ENCODE measurements at regions not wholly inside any gene's neighbourhood (a gene's known extent, or its start where the extent isn't known, plus 50 kb on each side); places are given as distances from the start of the nearest gene placed in this dataset.

- Histone ChIP-seq H3K4me3 (ENCODE audit: low read depth in 1 of 3, low read length in 3 of 3) (no peak overlapping the region), H3K9me3 (ENCODE audit: control insufficient read depth in 2 of 2, insufficient read depth in 1 of 2, low read depth in 1 of 2, low read length in 1 of 2) (no peaks in the 10 kb centered on the region), H3K27me3 (ENCODE audit: control insufficient read depth in 3 of 3, insufficient read depth in 3 of 3, low read length in 3 of 3) (no peaks in the 10 kb centered on the region), H3K36me3 (ENCODE audit: control insufficient read depth in 3 of 3, insufficient read depth in 2 of 3, low read depth in 1 of 3, low read length in 3 of 3) (no peaks in the 10 kb centered on the region), H3K27ac (ENCODE audit: low read depth in 1 of 3, low read length in 2 of 3) (no peak overlapping the region), H3K4me1 (ENCODE audit: control insufficient read depth in 3 of 3, insufficient read depth in 2 of 3, low read depth in 1 of 3, low read length in 2 of 3) (no peaks in the 10 kb centered on the region)
- FAIRE-seq: no peak
- no peak for DNase-seq
- 25 to 51% (median 33%) methylated on average over 3 of the region's 3 CpGs for WGBS, 3 donors
Observed at GRCh38 chr2:183665425-183665824, 541.2 kb downstream of the NUP35 start.

GRCh38 chr2:183666031-183666430 lies 541.8 kb downstream of the NUP35 start:
- no peaks in the 10 kb centered on the region for H3K36me3 ChIP-seq (ENCODE audit: control insufficient read depth in 3 of 3, insufficient read depth in 2 of 3, low read depth in 1 of 3, low read length in 3 of 3)
- no peak for DNase-seq
- no peak for FAIRE-seq
- H3K4me3 ChIP-seq (ENCODE audit: low read depth in 1 of 3, low read length in 3 of 3): no peak overlapping the region
- 72 to 91% (median 78%) methylated on average over 1 of the region's 1 CpG for WGBS, 3 donors
- H3K9me3 ChIP-seq (ENCODE audit: control insufficient read depth in 2 of 2, insufficient read depth in 1 of 2, low read depth in 1 of 2, low read length in 1 of 2): no peaks in the 10 kb centered on the region
- H3K4me1 ChIP-seq (ENCODE audit: control insufficient read depth in 3 of 3, insufficient read depth in 2 of 3, low read depth in 1 of 3, low read length in 2 of 3): no peaks in the 10 kb centered on the region
- H3K27me3 ChIP-seq (ENCODE audit: control insufficient read depth in 3 of 3, insufficient read depth in 3 of 3, low read length in 3 of 3): no peaks in the 10 kb centered on the region
- no peak overlapping the region for H3K27ac ChIP-seq (ENCODE audit: low read depth in 1 of 3, low read length in 2 of 3)

- 70 to 78% (median 70%) methylated on average over 2 of the region's 2 CpGs for WGBS, 3 donors
- Histone ChIP-seq H3K27me3 (ENCODE audit: control insufficient read depth in 3 of 3, insufficient read depth in 3 of 3, low read length in 3 of 3) (no peaks in the 10 kb centered on the region), H3K27ac (ENCODE audit: low read depth in 1 of 3, low read length in 2 of 3) (no peak overlapping the region), H3K36me3 (ENCODE audit: control insufficient read depth in 3 of 3, insufficient read depth in 2 of 3, low read depth in 1 of 3, low read length in 3 of 3) (no peaks in the 10 kb centered on the region), H3K4me1 (ENCODE audit: control insufficient read depth in 3 of 3, insufficient read depth in 2 of 3, low read depth in 1 of 3, low read length in 2 of 3) (no peaks in the 10 kb centered on the region), H3K9me3 (ENCODE audit: control insufficient read depth in 2 of 2, insufficient read depth in 1 of 2, low read depth in 1 of 2, low read length in 1 of 2) (no peaks in the 10 kb centered on the region), H3K4me3 (ENCODE audit: low read depth in 1 of 3, low read length in 3 of 3) (no peak overlapping the region)
- FAIRE-seq: no peak
- DNase-seq: no peak
Observed at GRCh38 chr2:183671233-183671632, 547.0 kb downstream of the NUP35 start.

- Histone ChIP-seq H3K27me3 (ENCODE audit: control insufficient read depth in 3 of 3, insufficient read depth in 3 of 3, low read length in 3 of 3) (no peaks in the 10 kb centered on the region), H3K27ac (ENCODE audit: low read depth in 1 of 3, low read length in 2 of 3) (no peak overlapping the region), H3K9me3 (ENCODE audit: control insufficient read depth in 2 of 2, insufficient read depth in 1 of 2, low read depth in 1 of 2, low read length in 1 of 2) (peaks cover 0 to 6% of the 10 kb centered on the region in 2 donors), H3K4me1 (ENCODE audit: control insufficient read depth in 3 of 3, insufficient read depth in 2 of 3, low read depth in 1 of 3, low read length in 2 of 3) (no peaks in the 10 kb centered on the region), H3K4me3 (ENCODE audit: low read depth in 1 of 3, low read length in 3 of 3) (no peak overlapping the region), H3K36me3 (ENCODE audit: control insufficient read depth in 3 of 3, insufficient read depth in 2 of 3, low read depth in 1 of 3, low read length in 3 of 3) (no peaks in the 10 kb centered on the region)
- peak in 1 of 2 donors; percentile 1 for DNase-seq
- 67 to 89% (median 79%) methylated on average over 5 of the region's 5 CpGs for WGBS, 3 donors
- no peak for FAIRE-seq
Observed at GRCh38 chr2:183678908-183679307, 554.7 kb downstream of the NUP35 start.

DNA sequence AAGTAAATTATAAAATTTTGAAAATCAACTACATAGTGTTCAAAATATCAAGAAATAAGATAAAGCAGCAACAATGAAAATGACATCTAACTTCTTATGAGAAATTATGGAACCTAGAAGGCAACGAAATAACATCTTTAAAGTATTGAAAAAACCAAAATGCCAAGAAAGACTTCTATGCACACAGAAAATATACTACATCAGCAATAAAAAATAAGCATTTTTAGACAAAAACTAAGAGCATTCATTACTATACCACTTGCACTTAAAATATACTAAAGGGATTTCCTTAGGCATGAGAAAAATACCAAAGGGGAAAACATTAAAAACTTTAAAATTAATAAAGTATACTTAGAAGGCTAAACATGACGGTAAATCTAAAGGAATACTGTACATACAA lies 556.3 kb downstream of the NUP35 start:
- WGBS, 3 donors: 62 to 71% (median 69%) methylated on average over 2 of the region's 2 CpGs
- H3K36me3 ChIP-seq (ENCODE audit: control insufficient read depth in 3 of 3, insufficient read depth in 2 of 3, low read depth in 1 of 3, low read length in 3 of 3): no peaks in the 10 kb centered on the region
- FAIRE-seq (no peak), DNase-seq (no peak)
- no peaks in the 10 kb centered on the region for H3K27me3 ChIP-seq (ENCODE audit: control insufficient read depth in 3 of 3, insufficient read depth in 3 of 3, low read length in 3 of 3)
- H3K4me3 ChIP-seq (ENCODE audit: low read depth in 1 of 3, low read length in 3 of 3): no peak overlapping the region
- no peaks in the 10 kb centered on the region for H3K4me1 ChIP-seq (ENCODE audit: control insufficient read depth in 3 of 3, insufficient read depth in 2 of 3, low read depth in 1 of 3, low read length in 2 of 3)
- no peak overlapping the region for H3K27ac ChIP-seq (ENCODE audit: low read depth in 1 of 3, low read length in 2 of 3)
- H3K9me3 ChIP-seq (ENCODE audit: control insufficient read depth in 2 of 2, insufficient read depth in 1 of 2, low read depth in 1 of 2, low read length in 1 of 2): peaks cover 0 to 9% of the 10 kb centered on the region in 2 donors

DNA sequence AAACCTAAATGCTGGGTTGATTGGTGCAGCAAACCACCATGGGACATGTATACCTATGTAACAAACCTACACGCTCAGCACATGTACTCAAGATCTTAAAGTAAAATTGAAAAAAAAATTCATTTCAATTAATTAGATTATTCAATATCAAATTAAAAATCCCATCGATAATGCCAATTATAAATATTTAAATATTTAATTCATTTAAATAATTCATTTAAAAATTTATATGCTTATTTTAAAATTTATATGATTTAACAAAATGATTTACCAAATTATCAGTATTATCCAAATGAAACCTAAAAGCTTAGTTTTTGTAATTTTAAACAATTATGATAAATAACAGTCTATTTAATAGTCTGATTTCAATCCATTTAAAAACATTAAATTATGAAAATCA lies 560.4 kb downstream of the NUP35 start:
- Histone ChIP-seq H3K36me3 (ENCODE audit: control insufficient read depth in 3 of 3, insufficient read depth in 2 of 3, low read depth in 1 of 3, low read length in 3 of 3) (no peaks in the 10 kb centered on the region), H3K27ac (ENCODE audit: low read depth in 1 of 3, low read length in 2 of 3) (no peak overlapping the region), H3K4me3 (ENCODE audit: low read depth in 1 of 3, low read length in 3 of 3) (no peak overlapping the region), H3K4me1 (ENCODE audit: control insufficient read depth in 3 of 3, insufficient read depth in 2 of 3, low read depth in 1 of 3, low read length in 2 of 3) (no peaks in the 10 kb centered on the region), H3K9me3 (ENCODE audit: control insufficient read depth in 2 of 2, insufficient read depth in 1 of 2, low read depth in 1 of 2, low read length in 1 of 2) (peaks cover 0 to 9% of the 10 kb centered on the region in 2 donors), H3K27me3 (ENCODE audit: control insufficient read depth in 3 of 3, insufficient read depth in 3 of 3, low read length in 3 of 3) (no peaks in the 10 kb centered on the region)
- peak; percentile 97 for FAIRE-seq
- 88 to 94% (median 89%) methylated on average over 2 of the region's 2 CpGs for WGBS, 3 donors
- no peak for DNase-seq

- Histone ChIP-seq H3K36me3 (ENCODE audit: control insufficient read depth in 3 of 3, insufficient read depth in 2 of 3, low read depth in 1 of 3, low read length in 3 of 3) (no peaks in the 10 kb centered on the region), H3K27me3 (ENCODE audit: control insufficient read depth in 3 of 3, insufficient read depth in 3 of 3, low read length in 3 of 3) (no peaks in the 10 kb centered on the region), H3K27ac (ENCODE audit: low read depth in 1 of 3, low read length in 2 of 3) (no peak overlapping the region), H3K9me3 (ENCODE audit: control insufficient read depth in 2 of 2, insufficient read depth in 1 of 2, low read depth in 1 of 2, low read length in 1 of 2) (peaks cover 0 to 3% of the 10 kb centered on the region in 2 donors), H3K4me3 (ENCODE audit: low read depth in 1 of 3, low read length in 3 of 3) (no peak overlapping the region), H3K4me1 (ENCODE audit: control insufficient read depth in 3 of 3, insufficient read depth in 2 of 3, low read depth in 1 of 3, low read length in 2 of 3) (no peaks in the 10 kb centered on the region)
- WGBS, 3 donors: 53 to 65% (median 53%) methylated on average over 4 of the region's 4 CpGs
- FAIRE-seq (no peak), DNase-seq (no peak)
Observed at GRCh38 chr2:183696028-183696427, 571.8 kb downstream of the NUP35 start.

- FAIRE-seq: no peak
- Histone ChIP-seq H3K36me3 (ENCODE audit: control insufficient read depth in 3 of 3, insufficient read depth in 2 of 3, low read depth in 1 of 3, low read length in 3 of 3) (no peaks in the 10 kb centered on the region), H3K27ac (ENCODE audit: low read depth in 1 of 3, low read length in 2 of 3) (no peak overlapping the region), H3K4me1 (ENCODE audit: control insufficient read depth in 3 of 3, insufficient read depth in 2 of 3, low read depth in 1 of 3, low read length in 2 of 3) (no peaks in the 10 kb centered on the region), H3K27me3 (ENCODE audit: control insufficient read depth in 3 of 3, insufficient read depth in 3 of 3, low read length in 3 of 3) (no peaks in the 10 kb centered on the region), H3K4me3 (ENCODE audit: low read depth in 1 of 3, low read length in 3 of 3) (no peak overlapping the region), H3K9me3 (ENCODE audit: control insufficient read depth in 2 of 2, insufficient read depth in 1 of 2, low read depth in 1 of 2, low read length in 1 of 2) (peaks cover 0 to 5% of the 10 kb centered on the region in 2 donors)
- WGBS, 3 donors: 65 to 89% (median 83%) methylated on average over 1 of the region's 1 CpG
- DNase-seq: no peak
Observed at GRCh38 chr2:183709829-183710228, 585.6 kb downstream of the NUP35 start.

DNA sequence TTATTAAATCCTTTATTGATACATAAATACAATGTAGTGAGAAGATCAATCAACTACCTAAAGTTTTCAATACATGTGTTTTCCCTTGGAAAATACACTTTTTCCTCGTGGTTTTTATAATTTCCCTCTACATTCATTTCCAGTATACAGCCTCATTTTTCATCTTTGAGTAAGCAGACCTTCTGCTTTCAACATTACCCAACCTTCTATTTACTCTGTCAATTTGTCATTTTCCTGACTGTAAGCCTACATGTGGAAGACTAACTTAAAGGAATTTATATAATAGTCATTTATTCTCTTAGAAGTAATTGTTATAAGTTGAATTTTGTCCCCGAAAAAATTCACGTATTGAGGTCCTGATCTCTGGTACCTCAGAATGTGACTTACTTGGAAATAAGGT lies 594.0 kb downstream of the NUP35 start:
- Histone ChIP-seq H3K9me3 (ENCODE audit: control insufficient read depth in 2 of 2, insufficient read depth in 1 of 2, low read depth in 1 of 2, low read length in 1 of 2) (no peaks in the 10 kb centered on the region), H3K4me1 (ENCODE audit: control insufficient read depth in 3 of 3, insufficient read depth in 2 of 3, low read depth in 1 of 3, low read length in 2 of 3) (no peaks in the 10 kb centered on the region), H3K27me3 (ENCODE audit: control insufficient read depth in 3 of 3, insufficient read depth in 3 of 3, low read length in 3 of 3) (no peaks in the 10 kb centered on the region), H3K27ac (ENCODE audit: low read depth in 1 of 3, low read length in 2 of 3) (no peak overlapping the region), H3K4me3 (ENCODE audit: low read depth in 1 of 3, low read length in 3 of 3) (no peak overlapping the region), H3K36me3 (ENCODE audit: control insufficient read depth in 3 of 3, insufficient read depth in 2 of 3, low read depth in 1 of 3, low read length in 3 of 3) (no peaks in the 10 kb centered on the region)
- DNase-seq: no peak
- 56 to 65% (median 62%) methylated on average over 3 of the region's 3 CpGs for WGBS, 3 donors
- no peak for FAIRE-seq
